NCI-H82 (cell line): ENCODE measurements at regions not wholly inside any gene's neighbourhood (a gene's known extent, or its start where the extent isn't known, plus 50 kb on each side); places are given as distances from the start of the nearest gene placed in this dataset.
A peak's percentile ranks its signal among the peaks of the same experiment; 100 is the strongest.
"Not testable (repeated sequence)": the region's sequence is repeated elsewhere in the genome, so short reads cannot be mapped to it uniquely, and the experiment has no call there.

Source experiments
- DNase-seq: peaks from one replicate; lab custom pipeline; 2025; lab: John Stamatoyannopoulos, UW

DNA sequence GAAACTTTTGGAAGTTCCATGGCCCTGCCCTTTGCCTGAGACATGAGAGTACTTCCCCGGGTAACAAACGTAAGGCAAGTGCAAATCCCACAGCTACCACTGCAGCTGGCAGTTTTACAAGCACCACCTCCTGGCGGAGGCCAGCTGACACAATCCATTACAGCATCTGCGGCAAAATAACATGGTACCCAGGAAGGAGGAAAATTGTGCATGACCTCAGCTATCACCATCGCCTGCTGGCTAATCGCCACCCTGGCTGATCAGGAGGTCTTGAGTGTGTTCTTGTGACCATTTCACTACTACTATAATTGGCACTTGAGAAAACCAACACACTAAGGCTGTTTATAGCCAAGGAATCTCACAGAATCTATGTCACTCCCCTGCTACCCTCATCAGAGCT is 71.7 kb upstream of the SERPINE2 start:
- DNase-seq = no peak

DNA sequence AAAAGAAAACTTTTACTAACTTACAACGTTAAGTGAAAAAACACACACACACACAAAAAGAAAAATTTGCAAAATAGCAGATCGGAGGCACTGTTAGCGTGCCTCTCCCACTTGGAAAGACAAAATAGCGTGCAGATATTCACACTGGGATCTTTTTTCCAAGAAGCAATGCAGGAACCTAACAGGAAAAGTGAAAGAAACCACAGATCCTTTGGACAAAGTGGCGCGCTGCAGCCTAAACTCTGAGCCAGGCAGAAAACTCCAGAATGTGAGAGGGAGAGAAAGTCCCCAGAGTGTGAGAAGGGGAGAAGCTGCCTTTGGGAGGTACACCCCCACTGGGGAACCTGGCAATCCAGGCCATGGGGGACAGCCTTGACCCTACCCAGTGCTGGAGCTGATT is 70.7 kb upstream of the SERPINE2 start:
- no peak for DNase-seq

DNA sequence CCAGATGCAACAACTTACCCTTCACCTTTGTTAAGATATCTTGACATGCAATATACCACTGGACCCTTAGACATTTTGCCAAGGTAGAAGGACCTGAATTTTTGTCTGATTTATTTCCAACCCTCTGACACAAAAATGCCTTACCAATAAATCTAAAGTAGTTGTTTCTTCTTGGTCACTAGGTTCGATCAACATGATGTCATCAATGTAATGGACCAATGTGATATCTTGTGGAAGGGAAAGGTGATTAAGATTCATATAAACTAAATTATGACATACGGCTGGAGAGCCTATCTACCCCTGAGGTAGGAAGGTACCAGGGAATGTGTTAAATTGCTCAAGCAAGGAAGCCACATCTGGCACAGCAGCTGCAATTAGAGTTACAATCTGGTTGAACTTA is 67.7 kb upstream of the SERPINE2 start:
- DNase-seq = no peak

DNA sequence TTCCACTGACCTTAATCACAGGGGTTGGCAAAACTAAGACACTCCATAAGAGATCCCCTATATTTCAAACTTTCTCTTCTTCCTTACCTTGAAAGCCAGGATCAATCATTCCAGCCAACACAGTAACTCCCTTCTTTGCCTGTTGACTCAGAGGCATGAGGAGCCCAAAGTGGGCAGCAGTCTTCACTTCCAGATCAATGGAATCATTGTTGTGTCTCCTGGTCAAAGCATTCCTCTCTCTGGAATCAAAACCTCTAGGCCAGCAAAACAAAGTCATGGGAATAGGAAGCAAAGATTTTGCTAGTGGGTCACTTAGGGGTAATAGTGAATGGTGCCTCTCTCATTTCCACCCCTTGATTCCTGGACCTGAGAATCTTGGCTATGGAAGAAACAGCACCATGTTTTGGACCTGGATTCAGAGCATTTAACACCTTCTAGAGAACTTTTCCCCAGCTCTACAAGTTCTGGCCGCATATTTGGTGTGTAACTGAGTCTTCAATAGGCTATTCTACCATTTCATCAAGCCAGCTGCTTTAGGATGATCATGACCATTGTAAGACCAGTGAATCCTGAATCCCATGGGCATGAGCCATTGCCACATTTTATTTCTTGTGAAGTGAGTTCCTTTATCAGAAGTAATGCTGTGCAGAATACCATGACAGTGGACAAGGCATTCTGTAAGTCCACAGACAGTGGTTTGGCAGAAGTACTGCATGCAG is 65.7 kb upstream of the SERPINE2 start:
- no peak for DNase-seq

DNA sequence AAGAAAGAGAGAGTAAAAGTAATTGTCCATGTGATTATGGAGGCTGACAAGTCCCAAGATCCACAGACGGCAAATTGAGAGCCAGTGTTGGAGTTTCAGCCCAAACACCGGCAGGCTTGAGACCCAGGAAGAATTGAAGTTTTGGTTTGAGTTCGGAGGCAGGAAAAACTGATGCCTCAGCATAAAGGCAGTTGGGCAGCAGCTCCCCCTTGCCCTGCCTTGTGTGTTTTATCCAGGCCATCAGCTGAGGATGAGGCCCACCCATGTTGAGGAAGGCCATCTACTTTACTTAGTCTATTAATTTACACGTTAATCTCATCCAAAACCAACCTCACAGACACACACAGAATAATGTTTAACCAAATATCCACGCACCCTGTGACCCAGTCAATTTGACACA is 64.6 kb upstream of the SERPINE2 start:
- no peak for DNase-seq

DNA sequence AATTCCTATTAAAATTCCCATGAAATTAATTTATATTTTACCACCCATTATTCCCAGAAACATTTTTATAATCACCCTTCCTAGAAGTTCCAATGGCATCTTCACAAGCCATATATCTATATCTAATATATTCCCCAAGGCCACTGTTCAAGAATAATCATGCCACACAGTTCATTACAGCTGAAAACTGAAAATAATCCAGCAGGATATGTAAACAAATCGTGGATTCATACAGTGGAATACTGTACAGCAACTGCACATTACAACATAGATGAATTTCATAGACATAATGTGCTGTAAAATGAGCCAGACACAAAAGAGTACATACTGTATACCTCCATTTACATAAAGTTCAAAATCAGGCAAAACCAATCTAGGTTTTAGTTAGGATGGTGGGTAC is 63.9 kb upstream of the SERPINE2 start:
- DNase-seq = no peak

DNA sequence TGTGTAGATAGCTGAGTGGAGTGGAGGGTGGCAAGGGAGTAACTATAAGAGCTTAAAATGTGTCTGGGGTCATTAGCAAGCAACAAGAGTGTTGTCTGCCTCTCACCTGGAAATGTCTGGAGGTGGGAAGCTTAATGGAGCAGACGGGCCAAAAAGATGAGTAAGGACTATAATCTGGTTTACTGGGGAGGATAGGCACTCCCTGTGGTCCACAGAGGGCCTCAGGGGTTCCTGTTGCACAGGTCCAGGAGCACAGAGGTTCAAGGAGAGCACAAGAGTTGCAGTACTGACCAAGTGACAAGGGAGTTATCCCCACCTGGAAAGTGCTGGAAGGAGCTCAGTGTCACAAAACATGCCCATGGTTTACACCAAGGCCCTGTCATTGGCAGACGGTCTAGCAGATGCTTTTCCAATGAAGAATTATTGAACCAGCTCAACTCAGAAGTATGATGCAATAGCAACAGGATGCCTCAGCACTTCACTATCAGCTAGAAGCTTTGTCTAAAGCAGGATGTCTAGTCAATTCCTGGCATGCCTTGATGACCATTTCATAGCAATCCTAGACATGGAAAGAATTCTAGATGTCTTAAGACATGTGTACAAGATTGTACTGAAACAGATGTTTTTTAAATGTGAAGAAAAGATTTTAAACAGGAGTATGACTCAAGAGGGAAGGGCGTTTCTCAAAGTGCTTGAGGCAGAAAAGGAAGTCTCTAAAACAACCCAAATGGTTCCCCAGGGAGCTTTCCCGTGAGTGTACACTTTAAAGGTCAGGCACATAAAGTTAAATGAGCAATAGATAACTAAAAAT is 62.9 kb upstream of the SERPINE2 start:
- no peak for DNase-seq

DNA sequence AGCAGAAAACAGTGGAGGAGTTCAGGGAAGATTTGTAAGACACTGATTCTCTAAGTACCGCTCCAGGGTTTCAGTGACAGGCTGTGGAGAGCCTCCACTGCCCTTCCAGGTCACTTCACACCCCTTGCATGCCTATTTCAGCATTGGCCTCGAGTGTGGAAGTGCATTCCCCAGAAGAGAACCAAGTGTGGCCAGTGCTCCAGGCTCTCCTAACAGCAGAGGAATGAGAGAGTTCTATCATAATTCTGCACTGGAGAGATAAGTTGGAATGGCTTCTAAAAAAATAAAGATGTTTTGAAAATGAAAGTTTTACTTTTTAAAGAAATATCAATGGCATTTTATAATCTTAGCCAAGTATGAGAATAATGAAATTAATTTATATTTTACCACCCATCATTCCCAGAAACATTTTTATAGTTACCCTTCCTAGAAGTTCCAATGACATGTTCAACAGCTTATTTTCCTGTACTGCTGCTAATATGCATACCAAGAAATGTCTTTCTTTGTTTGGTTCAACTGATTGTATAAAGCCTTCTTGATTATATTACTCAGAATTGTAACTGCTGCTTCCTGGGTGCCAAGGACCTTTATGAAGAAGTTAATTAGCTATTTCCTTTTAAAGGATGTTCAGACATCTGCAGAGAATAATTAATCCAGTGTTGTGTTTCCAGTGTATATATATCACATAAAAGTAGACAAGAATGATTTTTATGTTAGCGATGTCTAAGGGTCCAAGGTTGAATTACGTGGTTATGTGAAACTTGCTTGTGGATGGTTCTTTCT is 61.0 kb upstream of the SERPINE2 start:
- DNase-seq = no peak

DNA sequence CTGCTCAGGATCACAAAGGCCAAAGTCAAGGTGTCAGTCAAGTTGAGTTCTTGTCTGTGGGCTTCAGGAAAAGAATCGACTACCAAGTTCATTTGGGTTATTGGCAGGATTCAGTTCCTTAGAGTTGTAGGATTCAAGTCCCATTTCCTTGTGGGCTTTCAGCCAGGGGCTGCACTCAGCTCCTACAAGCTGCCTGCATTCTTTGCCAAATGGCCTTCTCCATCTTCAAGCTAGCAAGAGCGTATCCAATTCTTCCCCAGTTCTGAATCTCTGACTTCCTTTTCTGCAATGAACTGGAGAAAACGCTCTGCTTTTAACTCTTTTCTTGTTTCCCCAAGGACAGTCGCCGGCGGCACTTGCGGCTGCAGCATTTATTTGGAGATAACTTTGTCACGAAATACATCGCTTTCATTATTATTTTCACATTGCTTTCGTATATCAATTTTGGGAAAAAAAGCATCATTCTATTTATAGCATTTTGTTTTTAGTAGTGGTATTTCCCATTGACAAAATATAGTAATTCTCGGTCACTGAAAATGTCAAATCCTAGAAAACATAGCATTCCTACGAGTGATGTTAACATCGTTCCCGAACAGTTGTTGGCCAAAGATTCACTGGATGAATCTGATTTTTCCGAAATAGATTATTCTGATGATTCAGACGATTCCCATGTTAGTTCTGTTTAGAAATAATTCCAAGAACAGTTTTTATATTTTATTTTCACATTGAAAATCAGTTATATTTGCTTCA is 59.6 kb upstream of the SERPINE2 start:
- no peak for DNase-seq

DNA sequence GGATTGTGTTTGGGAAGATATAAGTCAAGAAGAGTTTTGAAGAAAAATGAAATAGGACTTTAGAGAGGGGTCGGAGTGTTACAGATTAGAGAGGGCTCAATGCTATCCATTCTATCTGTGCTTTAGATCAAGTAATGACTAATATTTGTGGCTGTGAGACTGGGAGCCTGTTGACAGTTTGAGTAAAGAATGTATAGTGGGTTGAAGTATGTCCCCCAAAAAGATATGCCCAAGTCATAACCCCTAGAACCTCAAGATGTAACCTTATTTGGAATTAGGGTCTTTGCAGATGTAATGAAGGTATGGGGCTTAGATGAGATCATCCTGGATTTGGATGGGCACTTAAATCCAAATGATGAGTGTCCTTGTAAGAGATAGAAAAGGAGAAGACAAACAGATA is 55.3 kb upstream of the SERPINE2 start:
- DNase-seq = peak; percentile 30

DNA sequence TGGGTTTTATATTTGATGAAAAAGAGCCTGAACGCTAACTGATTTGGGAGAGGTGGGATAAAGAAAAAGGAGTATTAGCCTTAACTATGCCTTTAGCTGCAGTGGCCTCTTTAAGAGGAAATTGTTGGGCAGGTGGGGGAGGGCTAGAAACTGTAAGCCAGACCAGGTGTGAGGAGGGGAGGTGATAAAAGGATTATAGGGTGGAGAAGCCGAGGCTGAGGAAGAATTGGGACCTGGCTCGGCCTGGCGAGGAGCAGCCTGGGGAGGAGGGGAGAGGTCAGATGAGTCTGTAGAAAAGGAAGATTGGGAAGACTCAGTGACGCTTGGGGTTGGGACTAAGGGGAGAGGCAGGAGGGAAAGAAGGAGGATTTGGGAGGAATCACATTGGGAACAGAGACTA is 52.6 kb upstream of the SERPINE2 start:
- peak; percentile 65 for DNase-seq

DNA sequence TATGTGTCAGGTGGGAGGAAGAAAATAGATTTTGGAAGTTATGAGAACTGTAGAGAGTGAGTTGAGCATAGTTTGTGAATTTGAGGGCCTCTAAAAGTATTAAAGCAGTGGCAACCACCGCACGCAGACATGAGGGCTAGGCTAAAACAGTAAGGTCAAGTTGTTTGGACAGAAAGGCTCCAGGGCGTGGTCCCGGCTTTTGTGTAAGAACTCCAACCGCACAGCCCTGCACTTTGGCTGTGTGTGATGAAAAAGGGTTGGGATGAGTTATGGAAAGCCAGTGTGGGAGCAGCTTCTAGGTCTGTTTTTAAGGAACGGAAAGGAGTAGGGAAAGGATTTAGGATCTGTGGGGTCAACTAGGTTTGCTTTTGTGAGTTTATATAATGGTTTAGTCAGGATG is 50.5 kb upstream of the SERPINE2 start:
- DNase-seq = not testable (repeated sequence)
